C4-2B (cell line): ENCODE measurements at regions not wholly inside any gene's neighbourhood (a gene's known extent, or its start where the extent isn't known, plus 50 kb on each side); places are given as distances from the start of the nearest gene placed in this dataset.

Source experiments
- ZFX ChIP-seq: fragments of 450-650 bp; IDR thresholded peaks from 2 replicates; pipeline ENCODE4 v1.6.1; 2017
- TF ChIP-seq, protein P1 (sequence below): fragments of 450-650 bp; conservative IDR thresholded peaks from 2 replicates; pipeline ENCODE4 v1.5.1; 2017; ENCODE audit warnings: mild to moderate bottlenecking

DNA sequence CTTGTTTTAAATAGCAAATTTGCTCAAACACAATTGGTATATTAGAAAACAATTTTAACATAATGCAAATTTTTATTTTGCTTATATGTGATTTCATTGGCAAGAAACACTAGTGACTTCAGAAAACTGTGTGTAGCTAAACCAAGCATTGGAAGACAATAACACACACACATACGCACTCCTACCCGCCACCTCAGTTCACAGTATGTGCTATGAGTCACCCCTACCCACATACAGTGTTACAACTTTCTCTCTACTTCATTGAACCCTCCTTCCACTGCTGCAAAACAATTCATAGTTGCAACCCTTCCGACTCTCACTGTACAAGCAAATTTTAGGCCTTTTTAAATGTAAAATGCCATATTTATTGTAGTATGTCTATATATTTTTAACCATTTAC lies 119.9 kb upstream of the THSD7A start:
- TF ChIP-seq, protein P1, sequence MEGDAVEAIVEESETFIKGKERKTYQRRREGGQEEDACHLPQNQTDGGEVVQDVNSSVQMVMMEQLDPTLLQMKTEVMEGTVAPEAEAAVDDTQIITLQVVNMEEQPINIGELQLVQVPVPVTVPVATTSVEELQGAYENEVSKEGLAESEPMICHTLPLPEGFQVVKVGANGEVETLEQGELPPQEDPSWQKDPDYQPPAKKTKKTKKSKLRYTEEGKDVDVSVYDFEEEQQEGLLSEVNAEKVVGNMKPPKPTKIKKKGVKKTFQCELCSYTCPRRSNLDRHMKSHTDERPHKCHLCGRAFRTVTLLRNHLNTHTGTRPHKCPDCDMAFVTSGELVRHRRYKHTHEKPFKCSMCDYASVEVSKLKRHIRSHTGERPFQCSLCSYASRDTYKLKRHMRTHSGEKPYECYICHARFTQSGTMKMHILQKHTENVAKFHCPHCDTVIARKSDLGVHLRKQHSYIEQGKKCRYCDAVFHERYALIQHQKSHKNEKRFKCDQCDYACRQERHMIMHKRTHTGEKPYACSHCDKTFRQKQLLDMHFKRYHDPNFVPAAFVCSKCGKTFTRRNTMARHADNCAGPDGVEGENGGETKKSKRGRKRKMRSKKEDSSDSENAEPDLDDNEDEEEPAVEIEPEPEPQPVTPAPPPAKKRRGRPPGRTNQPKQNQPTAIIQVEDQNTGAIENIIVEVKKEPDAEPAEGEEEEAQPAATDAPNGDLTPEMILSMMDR, result no peak
- TF ChIP-seq ZFX, result no peak
